Nephron progenitor cell (in vitro differentiated cells): ENCODE measurements at regions not wholly inside any gene's neighbourhood (a gene's known extent, or its start where the extent isn't known, plus 50 kb on each side); places are given as distances from the start of the nearest gene placed in this dataset.

Experiments
- DNase-seq: peaks from one replicate; pipeline ENCODE4 v3.0.0; 2021
- H3K27ac Mint-ChIP-seq: 2 replicates; pipeline ENCODE4 v1.8.0; 2021; ENCODE audit warnings: mild to moderate bottlenecking, moderate library complexity, mixed read lengths
- H3K27me3 Mint-ChIP-seq: 2 replicates; pipeline ENCODE4 v1.8.0; 2021; ENCODE audit warnings: mild to moderate bottlenecking, low read depth, mixed read lengths; ENCODE audit not compliant: poor library complexity
- H3K36me3 Mint-ChIP-seq: 2 replicates; pipeline ENCODE4 v1.8.0; 2021; ENCODE audit warnings: low read depth, mixed read lengths
- H3K4me1 Mint-ChIP-seq: 2 replicates; pipeline ENCODE4 v1.8.0; 2021; ENCODE audit warnings: mixed read lengths
- H3K4me3 Mint-ChIP-seq: 2 replicates; pipeline ENCODE4 v1.8.0; 2021; ENCODE audit warnings: mild to moderate bottlenecking, moderate library complexity, mixed read lengths
- H3K9me3 Mint-ChIP-seq: 2 replicates; pipeline ENCODE4 v1.8.0; 2021; ENCODE audit warnings: mild to moderate bottlenecking, moderate library complexity, mixed read lengths
- CTCF ChIP-seq: fragments of 200-600 bp; sonication (generic); IDR thresholded peaks from 2 replicates; pipeline ENCODE4 v1.5.0; 2021; ENCODE audit warnings: antibody characterized with exemption

GRCh38 chr16:35182943-35183550 lies 1723.6 kb downstream of the TP53TG3F start:
- Mint-ChIP-seq H3K9me3 (peaks cover 94% of the 10 kb centered on the region), H3K27me3 (no peaks in the 10 kb centered on the region), H3K4me3 (no peak overlapping the region), H3K4me1 (no peaks in the 10 kb centered on the region), H3K27ac (no peak overlapping the region), H3K36me3 (no peaks in the 10 kb centered on the region)
- TF ChIP-seq CTCF: no peak
- DNase-seq: no peak

- H3K27me3 Mint-ChIP-seq: no peaks in the 10 kb centered on the region
- no peak overlapping the region for H3K4me3 Mint-ChIP-seq
- no peaks in the 10 kb centered on the region for H3K36me3 Mint-ChIP-seq
- DNase-seq: no peak
- peaks cover 90% of the 10 kb centered on the region for H3K9me3 Mint-ChIP-seq
- H3K4me1 Mint-ChIP-seq: no peaks in the 10 kb centered on the region
- no peak overlapping the region for H3K27ac Mint-ChIP-seq
- no peak for TF ChIP-seq CTCF
Observed at GRCh38 chr16:35184356-35184870, 1725.0 kb downstream of the TP53TG3F start.

- Mint-ChIP-seq H3K4me1 (no peaks in the 10 kb centered on the region), H3K27me3 (no peaks in the 10 kb centered on the region), H3K9me3 (peaks cover 86% of the 10 kb centered on the region), H3K36me3 (no peaks in the 10 kb centered on the region), H3K4me3 (no peak overlapping the region), H3K27ac (no peak overlapping the region)
- no peak for DNase-seq
- no peak for TF ChIP-seq CTCF
Observed at GRCh38 chr16:35185366-35186044, 1726.1 kb downstream of the TP53TG3F start.

- TF ChIP-seq CTCF: no peak
- DNase-seq: no peak
- H3K4me1 Mint-ChIP-seq: no peaks in the 10 kb centered on the region
- no peaks in the 10 kb centered on the region for H3K36me3 Mint-ChIP-seq
- H3K4me3 Mint-ChIP-seq: no peak overlapping the region
- peaks cover 81% of the 10 kb centered on the region for H3K9me3 Mint-ChIP-seq
- no peak overlapping the region for H3K27ac Mint-ChIP-seq
- H3K27me3 Mint-ChIP-seq: no peaks in the 10 kb centered on the region
Observed at GRCh38 chr16:35186045-35186759, 1726.8 kb downstream of the TP53TG3F start.

GRCh38 chr16:35187665-35188225 lies 1728.3 kb downstream of the TP53TG3F start:
- H3K36me3 Mint-ChIP-seq: no peaks in the 10 kb centered on the region
- no peaks in the 10 kb centered on the region for H3K27me3 Mint-ChIP-seq
- no peak for DNase-seq
- H3K4me3 Mint-ChIP-seq: no peak overlapping the region
- H3K27ac Mint-ChIP-seq: no peak overlapping the region
- no peak for TF ChIP-seq CTCF
- H3K9me3 Mint-ChIP-seq: peaks cover 70% of the 10 kb centered on the region
- no peaks in the 10 kb centered on the region for H3K4me1 Mint-ChIP-seq
